ENCODE measurements at regions not wholly inside any gene's neighbourhood (a gene's known extent, or its start where the extent isn't known, plus 50 kb on each side); places are given as distances from the start of the nearest gene placed in this dataset.
"Not testable (repeated sequence)": the region's sequence is repeated elsewhere in the genome, so short reads cannot be mapped to it uniquely, and the experiment has no call there.

DNA sequence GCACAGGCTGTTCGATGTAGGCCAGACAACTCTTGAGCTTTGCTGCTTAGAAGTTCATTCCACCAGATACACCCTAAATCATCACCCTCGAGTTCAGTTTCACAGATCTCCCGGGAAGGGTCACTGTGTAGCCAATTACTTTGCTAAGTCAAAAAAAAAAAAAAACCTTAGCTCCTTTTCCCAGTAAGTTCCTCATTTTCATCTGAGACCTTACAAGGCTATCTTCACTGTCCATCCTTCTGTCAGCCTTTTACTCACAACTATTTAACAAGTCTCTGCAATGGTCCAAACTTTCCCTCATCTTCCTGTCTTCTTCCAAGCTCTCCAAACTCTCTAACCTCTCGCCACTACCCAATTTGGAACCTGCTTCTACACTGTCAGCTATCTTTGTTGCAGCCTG is 615.9 kb upstream of the DEFB115 start:
- TF ChIP-seq, protein P1, sequence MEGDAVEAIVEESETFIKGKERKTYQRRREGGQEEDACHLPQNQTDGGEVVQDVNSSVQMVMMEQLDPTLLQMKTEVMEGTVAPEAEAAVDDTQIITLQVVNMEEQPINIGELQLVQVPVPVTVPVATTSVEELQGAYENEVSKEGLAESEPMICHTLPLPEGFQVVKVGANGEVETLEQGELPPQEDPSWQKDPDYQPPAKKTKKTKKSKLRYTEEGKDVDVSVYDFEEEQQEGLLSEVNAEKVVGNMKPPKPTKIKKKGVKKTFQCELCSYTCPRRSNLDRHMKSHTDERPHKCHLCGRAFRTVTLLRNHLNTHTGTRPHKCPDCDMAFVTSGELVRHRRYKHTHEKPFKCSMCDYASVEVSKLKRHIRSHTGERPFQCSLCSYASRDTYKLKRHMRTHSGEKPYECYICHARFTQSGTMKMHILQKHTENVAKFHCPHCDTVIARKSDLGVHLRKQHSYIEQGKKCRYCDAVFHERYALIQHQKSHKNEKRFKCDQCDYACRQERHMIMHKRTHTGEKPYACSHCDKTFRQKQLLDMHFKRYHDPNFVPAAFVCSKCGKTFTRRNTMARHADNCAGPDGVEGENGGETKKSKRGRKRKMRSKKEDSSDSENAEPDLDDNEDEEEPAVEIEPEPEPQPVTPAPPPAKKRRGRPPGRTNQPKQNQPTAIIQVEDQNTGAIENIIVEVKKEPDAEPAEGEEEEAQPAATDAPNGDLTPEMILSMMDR (IDR thresholded peaks at IDR 0.05): not testable (repeated sequence)
- TF ChIP-seq POLR2A (IDR thresholded peaks at IDR 0.05): not testable (repeated sequence)

All from breast epithelium (tissue), 3 donors.